ENCODE measurements at regions not wholly inside any gene's neighbourhood (a gene's known extent, or its start where the extent isn't known, plus 50 kb on each side); places are given as distances from the start of the nearest gene placed in this dataset.

DNA sequence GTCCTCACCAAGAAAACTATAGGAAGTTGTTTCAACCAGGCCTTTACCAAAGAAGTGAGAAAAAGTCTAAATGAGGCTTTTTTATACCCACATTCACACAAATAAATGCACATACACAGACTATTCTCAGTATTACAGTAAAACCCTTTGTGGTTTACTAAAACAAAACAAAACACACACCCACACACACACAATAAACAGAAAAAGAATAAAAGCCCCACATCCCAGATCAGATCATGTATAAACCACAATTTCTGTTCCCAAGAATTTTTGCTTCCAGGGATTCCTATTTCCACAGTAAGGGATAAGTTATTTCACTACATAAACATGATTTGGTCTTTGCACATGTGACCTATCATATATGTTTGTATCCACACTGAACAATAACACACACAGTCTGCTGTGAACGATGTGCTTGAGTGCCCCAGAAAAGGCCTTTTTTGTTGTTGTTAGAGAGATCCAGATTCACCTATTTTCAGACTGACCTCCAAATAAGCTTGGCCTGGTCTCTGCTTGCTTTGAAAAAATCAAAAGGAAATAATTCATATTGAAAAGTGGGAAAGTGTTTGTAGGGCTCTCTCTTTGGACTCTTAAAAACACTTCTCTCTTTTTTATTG lies 283.4 kb upstream of the ATP11B start:
- no peaks in the 10 kb centered on the region for H3K79me2 ChIP-seq (ENCODE audit: insufficient read depth, low read length)
- no peaks in the 10 kb centered on the region for H3K9me3 ChIP-seq (ENCODE audit: low read depth, low read length)
- DNase-seq (ENCODE audit: insufficient read length, low spot score, missing footprints) = no peak
- H2AFZ ChIP-seq (ENCODE audit: low read length) = no peak overlapping the region
- no peak overlapping the region for H3K4me3 ChIP-seq (ENCODE audit: insufficient read depth, low read length)
- no peaks in the 10 kb centered on the region for H3K4me1 ChIP-seq (ENCODE audit: insufficient read depth, low read length)
- H3K27me3 ChIP-seq (ENCODE audit: insufficient read depth, low read length) = no peaks in the 10 kb centered on the region
- no peak overlapping the region for H3K4me2 ChIP-seq (ENCODE audit: insufficient read depth, low read length)
- H4K20me1 ChIP-seq (ENCODE audit: insufficient read depth, low read length) = no peaks in the 10 kb centered on the region
- no peak for TF ChIP-seq CTCF (IDR thresholded peaks at IDR 0.05; ENCODE audit: extremely low read depth, low read depth, low read length)
- H3K27ac ChIP-seq (ENCODE audit: low read depth, low read length) = no peak overlapping the region
- H3K36me3 ChIP-seq (ENCODE audit: insufficient read depth, low read length) = no peaks in the 10 kb centered on the region

DNA sequence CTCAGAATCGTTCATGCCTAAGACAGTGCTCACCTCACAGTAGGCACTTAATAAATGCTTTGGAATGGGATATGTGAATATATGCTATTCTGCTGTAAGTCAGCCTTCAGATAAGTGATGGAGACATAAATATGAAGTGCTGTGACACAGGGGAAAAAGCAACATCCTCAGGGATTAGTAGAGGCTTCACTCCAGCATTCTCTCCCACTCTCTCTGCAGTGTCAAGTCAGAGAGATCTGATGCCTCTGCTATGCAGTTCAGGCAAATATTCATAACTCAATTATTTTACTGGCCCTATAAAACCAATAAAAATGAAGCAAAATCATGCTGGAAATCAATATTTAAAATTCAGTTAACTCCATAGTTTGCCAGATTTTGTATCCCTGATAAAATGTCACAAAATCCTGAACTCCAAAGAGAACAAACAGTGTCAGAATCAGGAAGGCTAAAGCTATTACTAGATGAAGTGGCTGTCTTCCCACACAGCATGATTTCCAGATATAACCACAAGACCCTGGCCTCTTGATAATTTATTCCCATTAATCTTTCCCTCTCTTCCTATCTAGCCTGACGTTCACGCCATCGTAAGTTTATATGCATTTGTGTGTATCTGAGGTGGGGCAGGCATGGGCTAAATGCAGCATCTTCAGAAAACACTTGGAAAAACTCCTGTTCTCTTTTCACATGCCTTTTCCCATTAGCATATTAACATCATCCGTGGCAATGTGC lies 278.9 kb upstream of the ATP11B start:
- no peaks in the 10 kb centered on the region for H4K20me1 ChIP-seq (ENCODE audit: insufficient read depth, low read length)
- H3K4me1 ChIP-seq (ENCODE audit: insufficient read depth, low read length) = no peaks in the 10 kb centered on the region
- H3K79me2 ChIP-seq (ENCODE audit: insufficient read depth, low read length) = no peaks in the 10 kb centered on the region
- no peak overlapping the region for H2AFZ ChIP-seq (ENCODE audit: low read length)
- no peak overlapping the region for H3K27ac ChIP-seq (ENCODE audit: low read depth, low read length)
- DNase-seq (ENCODE audit: insufficient read length, low spot score, missing footprints) = no peak
- no peak for TF ChIP-seq CTCF (IDR thresholded peaks at IDR 0.05; ENCODE audit: extremely low read depth, low read depth, low read length)
- H3K4me2 ChIP-seq (ENCODE audit: insufficient read depth, low read length) = no peak overlapping the region
- no peak overlapping the region for H3K4me3 ChIP-seq (ENCODE audit: insufficient read depth, low read length)
- no peaks in the 10 kb centered on the region for H3K27me3 ChIP-seq (ENCODE audit: insufficient read depth, low read length)
- no peaks in the 10 kb centered on the region for H3K9me3 ChIP-seq (ENCODE audit: low read depth, low read length)
- H3K36me3 ChIP-seq (ENCODE audit: insufficient read depth, low read length) = no peaks in the 10 kb centered on the region

DNA sequence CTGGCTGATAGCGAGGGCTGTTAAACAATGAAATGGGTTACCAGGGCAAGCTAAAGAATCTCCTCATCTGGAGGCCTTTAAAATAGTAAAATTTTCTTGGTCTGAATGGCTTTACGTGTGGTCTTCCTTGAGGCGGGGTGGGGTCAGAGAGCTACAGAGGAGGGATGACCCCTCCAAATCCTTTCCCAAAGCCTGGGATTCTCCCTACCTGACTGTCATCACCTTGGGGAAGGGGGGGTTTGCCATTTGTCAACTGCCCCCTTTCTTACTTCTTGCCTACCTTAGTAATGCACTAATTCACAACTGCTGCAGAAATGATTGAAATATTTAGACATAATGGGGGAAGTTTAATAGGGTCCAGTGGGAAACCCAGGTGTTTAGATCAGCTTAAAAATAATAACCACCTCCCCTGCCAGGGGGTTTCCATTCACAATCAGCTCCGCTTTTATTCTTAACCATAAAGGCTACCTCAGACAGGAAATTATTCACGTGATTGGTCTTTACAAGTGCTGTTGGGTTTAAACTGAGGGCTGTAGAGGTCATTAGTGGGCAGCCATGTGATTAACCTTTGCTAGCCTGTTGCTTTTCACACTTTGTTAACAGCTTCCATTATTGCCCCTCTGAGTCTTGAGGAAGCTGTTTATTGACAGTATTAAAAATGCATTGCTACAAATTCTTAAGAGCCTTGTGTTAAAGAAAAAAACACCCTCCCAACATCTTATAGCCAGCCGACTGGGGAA lies 276.5 kb upstream of the ATP11B start:
- H3K4me3 ChIP-seq (ENCODE audit: insufficient read depth, low read length) = no peak overlapping the region
- no peak overlapping the region for H3K4me2 ChIP-seq (ENCODE audit: insufficient read depth, low read length)
- H3K27ac ChIP-seq (ENCODE audit: low read depth, low read length) = no peak overlapping the region
- no peak overlapping the region for H2AFZ ChIP-seq (ENCODE audit: low read length)
- no peak for DNase-seq (ENCODE audit: insufficient read length, low spot score, missing footprints)
- no peaks in the 10 kb centered on the region for H3K79me2 ChIP-seq (ENCODE audit: insufficient read depth, low read length)
- H3K4me1 ChIP-seq (ENCODE audit: insufficient read depth, low read length) = no peaks in the 10 kb centered on the region
- no peaks in the 10 kb centered on the region for H3K36me3 ChIP-seq (ENCODE audit: insufficient read depth, low read length)
- no peaks in the 10 kb centered on the region for H3K9me3 ChIP-seq (ENCODE audit: low read depth, low read length)
- no peaks in the 10 kb centered on the region for H4K20me1 ChIP-seq (ENCODE audit: insufficient read depth, low read length)
- H3K27me3 ChIP-seq (ENCODE audit: insufficient read depth, low read length) = no peaks in the 10 kb centered on the region
- no peak for TF ChIP-seq CTCF (IDR thresholded peaks at IDR 0.05; ENCODE audit: extremely low read depth, low read depth, low read length)

DNA sequence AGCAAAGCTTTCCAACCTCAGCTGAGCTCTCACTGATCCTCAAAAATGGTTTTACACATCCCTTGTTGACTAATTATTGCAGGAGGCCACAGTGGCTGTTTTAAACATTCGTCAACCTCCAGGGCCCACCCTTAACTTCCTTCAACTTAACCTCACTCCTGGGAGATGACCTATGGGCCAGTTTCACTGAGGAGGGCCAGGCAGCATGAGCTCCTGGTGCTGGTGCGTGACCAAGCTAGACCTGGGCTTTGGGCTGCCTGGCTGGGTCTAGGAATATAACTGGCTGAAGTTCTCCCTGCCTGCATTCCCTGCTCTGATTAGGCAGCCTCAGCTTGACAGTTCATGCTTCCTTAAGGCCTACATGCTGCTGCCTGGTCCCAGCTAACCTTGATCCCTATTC lies 273.7 kb upstream of the ATP11B start:
- H4K20me1 ChIP-seq (ENCODE audit: insufficient read depth, low read length) = no peaks in the 10 kb centered on the region
- H3K27ac ChIP-seq (ENCODE audit: low read depth, low read length) = no peak overlapping the region
- no peak for TF ChIP-seq CTCF (IDR thresholded peaks at IDR 0.05; ENCODE audit: extremely low read depth, low read depth, low read length)
- no peak for DNase-seq (ENCODE audit: insufficient read length, low spot score, missing footprints)
- no peaks in the 10 kb centered on the region for H3K27me3 ChIP-seq (ENCODE audit: insufficient read depth, low read length)
- H3K36me3 ChIP-seq (ENCODE audit: insufficient read depth, low read length) = no peaks in the 10 kb centered on the region
- H3K4me2 ChIP-seq (ENCODE audit: insufficient read depth, low read length) = no peak overlapping the region
- no peak overlapping the region for H2AFZ ChIP-seq (ENCODE audit: low read length)
- H3K9me3 ChIP-seq (ENCODE audit: low read depth, low read length) = no peaks in the 10 kb centered on the region
- H3K4me1 ChIP-seq (ENCODE audit: insufficient read depth, low read length) = no peaks in the 10 kb centered on the region
- no peak overlapping the region for H3K4me3 ChIP-seq (ENCODE audit: insufficient read depth, low read length)
- H3K79me2 ChIP-seq (ENCODE audit: insufficient read depth, low read length) = no peaks in the 10 kb centered on the region
